HEK293 (cell line): ENCODE measurements at regions not wholly inside any gene's neighbourhood (a gene's known extent, or its start where the extent isn't known, plus 50 kb on each side); places are given as distances from the start of the nearest gene placed in this dataset.

Experiments used
- CTCF ChIA-PET: fragments of 350-600 bp; formaldehyde crosslinking; extraction: SDS; loops from one replicate; lab custom pipeline; 2021; ENCODE audit warnings: antibody characterized with exemption; lab: Yijun Ruan, JAX
- POLR2A ChIA-PET: fragments of 300-600 bp; formaldehyde crosslinking; extraction: SDS; loops from one replicate; lab custom pipeline; 2020; ENCODE audit warnings: antibody characterized with exemption, inconsistent platforms; lab: Yijun Ruan, JAX
- H3K27ac ChIP-seq: fragments of 200-500 bp; sonication (Bioruptor generic); 2 replicates; pipeline ENCODE4 v1.5.1; 2014; ENCODE audit warnings: low read depth, low read length, control low read depth, inconsistent platforms; ENCODE audit errors: extremely low read depth
- H3K36me3 ChIP-seq, 2 experiments: fragments of 200-500 bp in 1 of 2; sonication (Bioruptor generic) in 1 of 2; 1 replicate in 1 of 2; 2 replicates in 1 of 2; pipeline ENCODE4 v1.5.1; 2014 to 2017; ENCODE audit warnings: inconsistent platforms in 2 of 2, low read length in 2 of 2; ENCODE audit not compliant: control insufficient read depth in 2 of 2, insufficient read depth in 1 of 2
- H3K4me1 ChIP-seq: fragments of 200-500 bp; sonication (Bioruptor generic); 2 replicates; pipeline ENCODE4 v1.5.1; 2014; ENCODE audit warnings: mild to moderate bottlenecking, low read length, inconsistent platforms; ENCODE audit not compliant: control insufficient read depth, insufficient read depth
- H3K4me3 ChIP-seq: 2 replicates; pipeline ENCODE4 v1.5.1; 2011; ENCODE audit warnings: low read depth, mild to moderate bottlenecking, control low read depth, low read length, moderate library complexity
- H3K9me3 ChIP-seq: fragments of 200-500 bp; sonication (Bioruptor generic); 2 replicates; pipeline ENCODE4 v1.5.1; 2014; ENCODE audit warnings: low read depth, low read length, inconsistent platforms; ENCODE audit not compliant: control insufficient read depth, insufficient read depth
- FEZF1 ChIP-seq: fragments of 450-650 bp; formaldehyde crosslinking; IDR thresholded peaks from 2 replicates; pipeline ENCODE4 v1.5.1; 2016; ENCODE audit warnings: missing biosample characterization, missing genetic modification characterization
- KLF10 ChIP-seq: fragments of 450-650 bp; IDR thresholded peaks from 2 replicates; pipeline ENCODE4 v1.5.1; 2018; ENCODE audit warnings: missing biosample characterization, mild to moderate bottlenecking, missing genetic modification characterization
- MEIS1 ChIP-seq: sonication (generic); formaldehyde crosslinking; IDR thresholded peaks from 2 replicates; pipeline ENCODE4 v1.8.1; 2022; ENCODE audit warnings: missing genetic modification reagents, mild to moderate bottlenecking, borderline replicate concordance
- TRIM28 ChIP-seq: IDR thresholded peaks from 2 replicates; pipeline ENCODE4 v1.6.1; 2011; ENCODE audit warnings: low read length, control low read depth, borderline replicate concordance
- ZNF10 ChIP-seq: fragments of 450-650 bp; formaldehyde crosslinking; IDR thresholded peaks from 2 replicates; pipeline ENCODE4 v1.5.1; 2017; ENCODE audit warnings: missing biosample characterization, missing genetic modification characterization
- ZNF23 ChIP-seq: fragments of 450-650 bp; formaldehyde crosslinking; IDR thresholded peaks from 2 replicates; pipeline ENCODE4 v1.5.1; 2016; ENCODE audit warnings: missing biosample characterization, missing genetic modification characterization, borderline replicate concordance
- ZNF239 ChIP-seq: fragments of 450-650 bp; formaldehyde crosslinking; IDR thresholded peaks from 2 replicates; pipeline ENCODE4 v1.5.1; 2016; ENCODE audit warnings: missing biosample characterization, missing genetic modification characterization
- ZNF24 ChIP-seq: fragments of 450-650 bp; formaldehyde crosslinking; IDR thresholded peaks from 2 replicates; pipeline ENCODE4 v1.5.1; 2016; ENCODE audit warnings: missing biosample characterization, missing genetic modification characterization
- ZNF248 ChIP-seq: fragments of 450-650 bp; formaldehyde crosslinking; IDR thresholded peaks from 2 replicates; pipeline ENCODE4 v1.5.1; 2017; ENCODE audit warnings: missing biosample characterization, missing genetic modification characterization
- ZNF350 ChIP-seq: fragments of 450-650 bp; formaldehyde crosslinking; IDR thresholded peaks from 2 replicates; pipeline ENCODE4 v1.5.0; 2017; ENCODE audit warnings: missing biosample characterization, mild to moderate bottlenecking, missing genetic modification characterization
- ZNF560 ChIP-seq: fragments of 450-650 bp; formaldehyde crosslinking; IDR thresholded peaks from 2 replicates; pipeline ENCODE4 v1.5.1; 2017; ENCODE audit warnings: missing biosample characterization, missing genetic modification characterization, borderline replicate concordance
- ZNF585B ChIP-seq: fragments of 450-650 bp; formaldehyde crosslinking; IDR thresholded peaks from 2 replicates; pipeline ENCODE4 v1.5.1; 2016; ENCODE audit warnings: missing biosample characterization, missing genetic modification characterization
- ZNF621 ChIP-seq: fragments of 450-650 bp; formaldehyde crosslinking; IDR thresholded peaks from 2 replicates; pipeline ENCODE4 v1.5.1; 2017; ENCODE audit warnings: missing biosample characterization, missing genetic modification characterization
- ZNF623 ChIP-seq: fragments of 450-650 bp; formaldehyde crosslinking; IDR thresholded peaks from 2 replicates; pipeline ENCODE4 v1.5.1; 2016; ENCODE audit warnings: missing biosample characterization, missing genetic modification characterization
- ZNF624 ChIP-seq: fragments of 450-650 bp; formaldehyde crosslinking; IDR thresholded peaks from 2 replicates; pipeline ENCODE4 v1.5.1; 2017; ENCODE audit warnings: missing biosample characterization, missing genetic modification characterization
- ZNF664 ChIP-seq: fragments of 450-650 bp; formaldehyde crosslinking; IDR thresholded peaks from 2 replicates; pipeline ENCODE4 v1.5.1; 2016; ENCODE audit warnings: missing biosample characterization, missing genetic modification characterization
- ZNF670 ChIP-seq: fragments of 450-650 bp; formaldehyde crosslinking; IDR thresholded peaks from 2 replicates; pipeline ENCODE4 v1.5.1; 2016; ENCODE audit warnings: missing biosample characterization, missing genetic modification characterization, low read depth
- ZNF776 ChIP-seq: fragments of 450-650 bp; formaldehyde crosslinking; IDR thresholded peaks from 2 replicates; pipeline ENCODE4 v1.5.0; 2017; ENCODE audit warnings: missing biosample characterization, missing genetic modification characterization, borderline replicate concordance
- ZSCAN30 ChIP-seq: fragments of 450-650 bp; IDR thresholded peaks from 2 replicates; pipeline ENCODE4 v1.5.1; 2018; ENCODE audit warnings: missing biosample characterization, mild to moderate bottlenecking, missing genetic modification characterization, moderate library complexity
- TF ChIP-seq, protein P1 (sequence below): fragments of 450-650 bp; formaldehyde crosslinking; IDR thresholded peaks from 2 replicates; pipeline ENCODE4 v1.5.1; 2016; ENCODE audit warnings: missing biosample characterization, missing genetic modification characterization, low read depth
- TF ChIP-seq, protein P2 (sequence below): fragments of 450-650 bp; formaldehyde crosslinking; IDR thresholded peaks from 2 replicates; pipeline ENCODE4 v1.5.1; 2016; ENCODE audit warnings: missing biosample characterization, missing genetic modification characterization
- TF ChIP-seq, protein P3 (sequence below): fragments of 450-650 bp; formaldehyde crosslinking; IDR thresholded peaks from 2 replicates; pipeline ENCODE4 v1.5.1; 2017; ENCODE audit warnings: missing biosample characterization, missing genetic modification characterization

DNA sequence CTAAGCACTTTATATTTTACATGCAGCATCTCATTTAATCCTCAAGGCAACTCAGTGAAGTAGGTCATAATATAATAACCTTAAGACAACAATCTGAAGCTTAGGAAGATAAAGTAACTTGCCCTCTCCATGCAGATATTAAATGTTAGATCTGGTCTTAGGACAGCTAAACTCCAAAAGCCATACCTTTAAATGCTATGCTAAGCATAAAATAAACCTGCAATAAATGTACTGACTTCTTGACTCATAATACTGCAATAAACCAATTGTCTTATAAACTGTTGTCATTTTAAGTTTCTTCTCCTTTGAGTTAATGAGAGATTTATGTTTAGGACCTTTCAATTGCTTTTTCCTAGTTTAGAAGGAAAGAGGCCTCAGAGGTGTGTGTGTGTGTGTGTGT, 102.2 kb upstream of the MIER3 start:
- H3K27ac ChIP-seq = no peak overlapping the region
- ChIA-PET CTCF (no interaction called here), POLR2A (no interaction called here)
- H3K4me1 ChIP-seq = peaks cover 5% of the 10 kb centered on the region; the same call in 1 of the 2 replicates
- peak; percentile 52; the same call in 1 of the 2 replicates for TF ChIP-seq ZNF664 (tag by site-specific recombination)
- TF ChIP-seq ZNF239 (tag by site-specific recombination) = no peak
- TF ChIP-seq, all 188 proteins: peak for 1
- no peaks in the 10 kb centered on the region for H3K9me3 ChIP-seq
- H3K36me3 ChIP-seq = no peaks in the 10 kb centered on the region
- H3K4me3 ChIP-seq = no peak overlapping the region

DNA sequence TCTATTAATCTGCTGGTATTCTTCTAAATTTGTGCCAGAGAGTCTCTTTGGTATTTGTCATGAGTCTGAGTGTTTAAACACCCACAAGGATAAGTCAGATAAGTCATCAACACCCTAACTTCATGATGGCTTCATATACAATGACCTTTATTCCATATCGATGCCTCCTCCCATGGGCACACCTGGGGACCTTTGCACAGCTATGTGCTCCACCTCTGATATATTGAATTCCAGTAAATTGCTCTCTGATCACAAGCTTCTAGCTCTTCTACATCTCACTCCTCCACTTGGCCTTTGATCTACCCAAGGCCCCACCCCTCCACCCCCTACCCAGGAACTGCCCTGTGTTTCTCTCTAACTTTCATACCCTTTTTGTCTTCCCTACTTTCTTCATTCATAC, 102.7 kb upstream of the MIER3 start:
- ChIA-PET CTCF (interaction anchor here (0.6 kb wide), 1 partner anchor 875 kb away, joined by 3 read pairs; no protein-coding TSS in a partner anchor), POLR2A (no interaction called here)
- Histone ChIP-seq H3K27ac (no peak overlapping the region), H3K9me3 (no peaks in the 10 kb centered on the region), H3K36me3 (no peaks in the 10 kb centered on the region), H3K4me3 (no peak overlapping the region), H3K4me1 (peaks cover 5% of the 10 kb centered on the region; the same call in 1 of the 2 replicates)
- TF ChIP-seq ZNF350 (tag by site-specific recombination) (no peak), ZNF10 (tag by site-specific recombination) (no peak), ZNF623 (tag by site-specific recombination) (no peak), ZNF24 (tag by site-specific recombination) (no peak), ZNF621 (tag by site-specific recombination) (no peak), ZSCAN30 (tag by site-specific recombination) (no peak), TRIM28 (no peak), FEZF1 (no peak), ZNF624 (tag by site-specific recombination) (no peak), ZNF248 (tag by site-specific recombination) (no peak), ZNF664 (tag by site-specific recombination) (no peak), ZNF23 (tag by site-specific recombination) (no peak), ZNF585B (no peak), ZNF560 (tag by site-specific recombination) (no peak)
- TF ChIP-seq, protein P1, sequence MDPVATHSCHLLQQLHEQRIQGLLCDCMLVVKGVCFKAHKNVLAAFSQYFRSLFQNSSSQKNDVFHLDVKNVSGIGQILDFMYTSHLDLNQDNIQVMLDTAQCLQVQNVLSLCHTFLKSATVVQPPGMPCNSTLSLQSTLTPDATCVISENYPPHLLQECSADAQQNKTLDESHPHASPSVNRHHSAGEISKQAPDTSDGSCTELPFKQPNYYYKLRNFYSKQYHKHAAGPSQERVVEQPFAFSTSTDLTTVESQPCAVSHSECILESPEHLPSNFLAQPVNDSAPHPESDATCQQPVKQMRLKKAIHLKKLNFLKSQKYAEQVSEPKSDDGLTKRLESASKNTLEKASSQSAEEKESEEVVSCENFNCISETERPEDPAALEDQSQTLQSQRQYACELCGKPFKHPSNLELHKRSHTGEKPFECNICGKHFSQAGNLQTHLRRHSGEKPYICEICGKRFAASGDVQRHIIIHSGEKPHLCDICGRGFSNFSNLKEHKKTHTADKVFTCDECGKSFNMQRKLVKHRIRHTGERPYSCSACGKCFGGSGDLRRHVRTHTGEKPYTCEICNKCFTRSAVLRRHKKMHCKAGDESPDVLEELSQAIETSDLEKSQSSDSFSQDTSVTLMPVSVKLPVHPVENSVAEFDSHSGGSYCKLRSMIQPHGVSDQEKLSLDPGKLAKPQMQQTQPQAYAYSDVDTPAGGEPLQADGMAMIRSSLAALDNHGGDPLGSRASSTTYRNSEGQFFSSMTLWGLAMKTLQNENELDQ = no peak
- TF ChIP-seq, protein P2, sequence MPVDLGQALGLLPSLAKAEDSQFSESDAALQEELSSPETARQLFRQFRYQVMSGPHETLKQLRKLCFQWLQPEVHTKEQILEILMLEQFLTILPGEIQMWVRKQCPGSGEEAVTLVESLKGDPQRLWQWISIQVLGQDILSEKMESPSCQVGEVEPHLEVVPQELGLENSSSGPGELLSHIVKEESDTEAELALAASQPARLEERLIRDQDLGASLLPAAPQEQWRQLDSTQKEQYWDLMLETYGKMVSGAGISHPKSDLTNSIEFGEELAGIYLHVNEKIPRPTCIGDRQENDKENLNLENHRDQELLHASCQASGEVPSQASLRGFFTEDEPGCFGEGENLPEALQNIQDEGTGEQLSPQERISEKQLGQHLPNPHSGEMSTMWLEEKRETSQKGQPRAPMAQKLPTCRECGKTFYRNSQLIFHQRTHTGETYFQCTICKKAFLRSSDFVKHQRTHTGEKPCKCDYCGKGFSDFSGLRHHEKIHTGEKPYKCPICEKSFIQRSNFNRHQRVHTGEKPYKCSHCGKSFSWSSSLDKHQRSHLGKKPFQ (tag by site-specific recombination) = no peak
- TF ChIP-seq, protein P3, sequence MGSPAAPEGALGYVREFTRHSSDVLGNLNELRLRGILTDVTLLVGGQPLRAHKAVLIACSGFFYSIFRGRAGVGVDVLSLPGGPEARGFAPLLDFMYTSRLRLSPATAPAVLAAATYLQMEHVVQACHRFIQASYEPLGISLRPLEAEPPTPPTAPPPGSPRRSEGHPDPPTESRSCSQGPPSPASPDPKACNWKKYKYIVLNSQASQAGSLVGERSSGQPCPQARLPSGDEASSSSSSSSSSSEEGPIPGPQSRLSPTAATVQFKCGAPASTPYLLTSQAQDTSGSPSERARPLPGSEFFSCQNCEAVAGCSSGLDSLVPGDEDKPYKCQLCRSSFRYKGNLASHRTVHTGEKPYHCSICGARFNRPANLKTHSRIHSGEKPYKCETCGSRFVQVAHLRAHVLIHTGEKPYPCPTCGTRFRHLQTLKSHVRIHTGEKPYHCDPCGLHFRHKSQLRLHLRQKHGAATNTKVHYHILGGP (tag by site-specific recombination) = no peak

DNA sequence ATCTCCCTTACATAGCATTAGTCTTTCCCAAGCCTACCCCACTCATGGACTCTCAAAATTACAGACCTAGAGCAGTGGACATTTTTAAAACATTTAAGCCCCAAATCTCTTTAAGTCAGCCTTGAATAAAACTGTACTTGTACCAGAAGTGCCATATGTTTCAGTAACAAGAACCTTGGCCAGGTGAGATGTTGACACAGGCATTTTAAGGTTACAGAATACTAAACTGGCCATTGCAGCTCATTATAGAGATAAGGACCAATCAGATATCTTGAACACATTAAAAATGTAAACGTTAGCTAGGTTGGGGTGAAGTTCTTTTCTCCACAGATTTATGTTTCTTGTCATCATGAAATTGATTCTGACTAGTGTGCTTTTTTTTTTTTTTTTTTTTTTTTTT, 103.8 kb upstream of the MIER3 start:
- ChIA-PET POLR2A (no interaction called here), CTCF (interaction anchor here (0.5 to 0.6 kb wide), 2 partner anchors 56 to 95 kb away, joined by 3 to 4 read pairs; no protein-coding TSS in a partner anchor)
- Histone ChIP-seq H3K9me3 (no peaks in the 10 kb centered on the region), H3K27ac (no peak overlapping the region), H3K36me3 (no peaks in the 10 kb centered on the region), H3K4me1 (peaks cover 5% of the 10 kb centered on the region; the same call in 1 of the 2 replicates), H3K4me3 (no peak overlapping the region)
- TF ChIP-seq MEIS1 = no peak
- TF ChIP-seq ZNF776 = no peak
- TF ChIP-seq ZNF624 (tag by site-specific recombination) = no peak
- no peak for TF ChIP-seq KLF10
- no peak for TF ChIP-seq ZNF670 (tag by site-specific recombination)
